GM23248 (cell line): ENCODE measurements at regions not wholly inside any gene's neighbourhood (a gene's known extent, or its start where the extent isn't known, plus 50 kb on each side); places are given as distances from the start of the nearest gene placed in this dataset.

Experiments used
- EZH2 ChIP-seq: fragments of 200-600 bp; sonication (generic); IDR thresholded peaks from 2 replicates; pipeline ENCODE4 v1.6.1; 2018; ENCODE audit warnings: antibody characterized with exemption, mild to moderate bottlenecking; ENCODE audit not compliant: insufficient read depth, poor library complexity, severe bottlenecking
- EZH2phosphoT487 ChIP-seq: fragments of 200-600 bp; sonication (generic); IDR thresholded peaks from 2 replicates; pipeline ENCODE4 v1.6.1; 2018; ENCODE audit warnings: antibody characterized with exemption, moderate library complexity, mild to moderate bottlenecking, low read depth; ENCODE audit not compliant: insufficient read depth

GRCh38 chr17:70238646-70239045 lies 69.3 kb downstream of the KCNJ2 start:
- no peak for TF ChIP-seq EZH2
- TF ChIP-seq EZH2phosphoT487: no peak
